Effector memory CD8-positive, alpha-beta T cell (primary cell): ENCODE measurements at regions not wholly inside any gene's neighbourhood (a gene's known extent, or its start where the extent isn't known, plus 50 kb on each side); places are given as distances from the start of the nearest gene placed in this dataset.
A peak's percentile ranks its signal among the peaks of the same experiment; 100 is the strongest.
"Not testable (repeated sequence)": the region's sequence is repeated elsewhere in the genome, so short reads cannot be mapped to it uniquely, and the experiment has no call there.

Experiments used
- ATAC-seq: fragments of 150-1000 bp; cut with Tn5 transposase; replicated peaks from 2 replicates; pipeline ENCODE4 v1.10.0; 2021; ENCODE audit warnings: mild to moderate bottlenecking, moderate library complexity
- DNase-seq, 3 experiments: peaks; one replicate each; pipeline ENCODE4 v3.0.0; 2021
- H3K27ac Mint-ChIP-seq, 2 donors: one replicate each; pipeline ENCODE4 v1.8.0; 2022; ENCODE audit warnings: mild to moderate bottlenecking in 2 of 2, mixed read lengths in 2 of 2, moderate library complexity in 2 of 2
- H3K27me3 Mint-ChIP-seq, 2 donors: one replicate each; pipeline ENCODE4 v1.8.0; 2022; ENCODE audit warnings: mixed read lengths in 2 of 2
- H3K36me3 Mint-ChIP-seq: one replicate; pipeline ENCODE4 v1.8.0; 2022; ENCODE audit warnings: mild to moderate bottlenecking, moderate library complexity, mixed read lengths; ENCODE audit not compliant: insufficient read depth
- H3K4me1 Mint-ChIP-seq, 2 donors: one replicate each; pipeline ENCODE4 v1.8.0; 2022; ENCODE audit warnings: low read depth in 2 of 2, mixed read lengths in 2 of 2
- H3K4me3 Mint-ChIP-seq, 2 donors: one replicate each; pipeline ENCODE4 v1.8.0; 2022; ENCODE audit warnings: mild to moderate bottlenecking in 2 of 2, mixed read lengths in 2 of 2, moderate library complexity in 2 of 2
- H3K9me3 Mint-ChIP-seq, 2 donors: one replicate each; pipeline ENCODE4 v1.8.0; 2022; ENCODE audit warnings: mixed read lengths in 2 of 2

DNA sequence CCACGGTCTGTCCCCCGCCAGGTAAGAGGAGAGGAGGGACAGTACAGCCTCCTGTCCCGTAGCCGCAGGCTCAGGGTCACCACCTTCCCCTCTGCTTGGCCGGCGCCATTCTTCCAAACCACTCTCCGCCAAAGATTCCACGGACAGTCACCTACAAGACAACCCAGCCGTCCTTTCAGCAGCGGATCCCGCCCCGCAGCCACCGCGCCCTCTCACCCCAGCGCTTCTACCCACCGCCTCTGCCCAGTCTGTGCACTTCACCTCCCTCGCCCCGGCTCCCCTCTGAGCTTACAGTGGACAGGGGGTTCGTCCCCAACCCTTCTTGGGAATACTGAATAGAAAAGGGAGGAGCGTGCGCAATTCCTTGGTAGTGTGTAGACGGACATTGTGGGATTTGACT lies 319.6 kb downstream of the FAM72C start:
- peaks cover 5% of the 10 kb centered on the region for H3K36me3 Mint-ChIP-seq
- peaks cover 44 to 99% of the 10 kb centered on the region in 2 donors for H3K27me3 Mint-ChIP-seq
- no peak overlapping the region for H3K4me3 Mint-ChIP-seq
- H3K4me1 Mint-ChIP-seq = peaks cover 0 to 3% of the 10 kb centered on the region in 2 donors
- no peak overlapping the region for H3K27ac Mint-ChIP-seq
- no peak for DNase-seq
- peaks cover 0 to 3% of the 10 kb centered on the region in 2 donors for H3K9me3 Mint-ChIP-seq
- no peak for ATAC-seq

DNA sequence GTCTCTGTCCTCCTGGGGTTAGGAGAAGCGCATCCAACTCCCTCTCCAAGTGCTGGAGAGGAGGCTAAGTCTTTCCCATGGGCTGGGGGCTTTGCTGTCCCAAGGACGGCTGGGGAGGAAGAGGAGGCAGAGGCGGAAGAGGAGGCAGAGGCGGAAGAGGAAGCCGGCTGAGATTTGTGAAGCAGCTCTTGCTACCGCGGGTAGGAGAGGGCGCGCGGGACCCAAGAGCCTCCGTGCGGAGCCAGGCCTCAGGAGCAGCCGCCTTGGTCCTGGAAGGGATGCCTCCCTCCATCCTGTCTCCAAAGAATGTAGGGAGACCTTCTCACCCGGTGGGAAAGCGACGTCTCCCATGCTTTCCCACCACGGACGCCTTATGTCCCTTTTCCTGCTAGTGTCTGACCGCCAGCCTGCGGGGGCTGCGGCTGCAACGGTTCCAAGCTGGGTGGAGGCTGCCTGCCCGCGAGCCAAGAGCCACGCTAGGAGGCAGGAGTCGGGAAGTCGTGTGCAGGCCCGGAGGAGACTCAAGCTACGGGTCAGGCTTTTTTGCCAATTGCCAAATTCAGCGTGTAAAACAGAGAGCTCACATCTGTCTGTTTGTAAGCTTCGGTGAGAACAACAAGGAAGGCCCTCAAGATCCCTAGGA lies 320.3 kb downstream of the FAM72C start:
- peaks cover 5% of the 10 kb centered on the region for H3K36me3 Mint-ChIP-seq
- DNase-seq (no peak), ATAC-seq (no peak)
- H3K4me1 Mint-ChIP-seq = peaks cover 0 to 3% of the 10 kb centered on the region in 2 donors
- peaks cover 44 to 99% of the 10 kb centered on the region in 2 donors for H3K27me3 Mint-ChIP-seq
- H3K9me3 Mint-ChIP-seq = peaks cover 0 to under 1% of the 10 kb centered on the region in 2 donors
- no peak overlapping the region for H3K27ac Mint-ChIP-seq
- no peak overlapping the region for H3K4me3 Mint-ChIP-seq

DNA sequence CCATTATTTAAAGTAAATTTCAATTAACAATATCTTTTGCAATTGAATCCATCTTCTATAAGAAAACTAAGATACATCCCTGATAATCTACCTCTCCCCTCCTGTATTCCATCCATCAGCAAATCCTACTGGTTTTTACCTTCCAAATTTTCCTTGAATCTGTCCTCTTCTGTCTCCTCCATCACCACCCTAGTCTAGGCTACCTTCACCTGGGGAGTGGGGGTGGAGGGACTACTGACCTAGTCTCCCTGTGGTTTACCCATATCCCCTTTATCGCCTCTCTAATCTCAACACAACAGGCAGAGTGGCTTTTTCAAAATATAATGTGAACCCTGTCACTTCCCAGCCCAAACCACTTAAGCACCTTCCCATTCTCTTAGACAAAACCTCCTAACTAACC lies 327.8 kb downstream of the FAM72C start:
- Mint-ChIP-seq H3K27ac (peak overlapping the region in 1 of 2 donors; percentile 35), H3K27me3 (peaks cover 13 to 74% of the 10 kb centered on the region in 2 donors)
- H3K9me3 Mint-ChIP-seq, H3K4me3 Mint-ChIP-seq, H3K4me1 Mint-ChIP-seq, H3K36me3 Mint-ChIP-seq, DNase-seq: not testable (repeated sequence)
- ATAC-seq = peak; percentile 51

DNA sequence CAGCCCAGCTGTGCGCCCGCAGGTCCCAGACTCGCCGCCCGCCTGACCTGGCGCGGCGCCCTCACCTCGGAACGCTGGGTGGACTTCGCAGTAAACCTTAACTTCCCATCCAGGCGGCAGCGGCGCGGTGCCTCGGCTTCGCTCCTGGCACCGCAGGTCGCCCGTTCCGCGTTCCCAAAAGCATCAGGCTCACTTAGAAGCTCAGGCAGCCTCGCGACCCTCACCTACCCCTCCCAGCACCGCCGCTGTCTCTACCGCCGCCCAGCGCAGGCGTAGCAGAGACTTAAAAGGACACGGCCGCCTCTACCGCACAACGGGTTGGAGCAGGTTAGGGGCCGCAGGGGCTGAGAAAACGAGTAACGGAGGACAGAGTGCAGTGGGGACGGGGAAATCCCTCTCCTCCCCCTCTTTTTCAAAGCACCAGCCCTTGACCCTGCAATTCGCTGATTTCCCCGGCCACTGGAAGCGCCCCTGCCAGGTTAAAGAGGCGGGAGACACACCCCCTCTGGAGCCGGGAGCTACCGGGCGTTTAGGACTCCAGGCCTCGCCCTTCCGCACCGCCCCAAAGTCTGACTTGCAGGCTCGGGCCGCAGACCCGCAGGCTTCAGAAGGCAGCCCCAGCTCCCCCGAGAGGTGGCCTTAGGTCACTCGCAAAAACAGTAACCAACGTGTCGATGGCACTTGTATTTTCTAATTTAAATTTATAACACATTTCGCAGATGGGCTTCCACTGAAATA lies 328.5 kb downstream of the FAM72C start:
- H3K27me3 Mint-ChIP-seq = peaks cover 9 to 67% of the 10 kb centered on the region in 2 donors

DNA sequence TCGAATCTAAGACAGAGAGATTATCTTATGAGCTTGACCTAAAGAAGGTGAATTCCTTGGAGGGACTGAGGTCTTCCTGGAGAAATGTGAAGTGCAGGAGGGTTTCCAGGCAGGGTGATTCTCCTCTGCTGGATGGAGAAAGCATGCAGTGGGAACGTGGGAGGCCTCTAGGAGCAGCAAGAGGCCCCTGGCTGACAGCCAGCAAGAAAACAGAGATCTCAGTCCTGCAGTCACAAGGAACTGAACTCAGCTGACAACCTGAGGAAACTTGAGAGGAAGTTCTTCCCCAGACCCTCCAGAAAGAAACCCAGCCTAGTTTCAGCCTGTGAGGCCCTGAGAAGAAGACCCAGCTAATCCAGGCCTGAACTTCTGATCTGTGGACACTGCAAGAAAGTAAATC lies 345.9 kb downstream of the FAM72C start:
- H3K9me3 Mint-ChIP-seq = no peaks in the 10 kb centered on the region
- H3K27me3 Mint-ChIP-seq = peaks cover 14 to 34% of the 10 kb centered on the region in 2 donors
- no peaks in the 10 kb centered on the region for H3K4me1 Mint-ChIP-seq
- no peaks in the 10 kb centered on the region for H3K36me3 Mint-ChIP-seq
- no peak overlapping the region for H3K27ac Mint-ChIP-seq
- H3K4me3 Mint-ChIP-seq = no peak overlapping the region
- ATAC-seq (no peak), DNase-seq (no peak)

More for the DNA sequence above, 328.5 kb downstream of the FAM72C start:
- peak overlapping the region in 1 of 2 donors; percentile 35 for H3K27ac Mint-ChIP-seq
- no peaks in the 10 kb centered on the region for H3K9me3 Mint-ChIP-seq
- DNase-seq (no peak), ATAC-seq (no peak)
- H3K36me3 Mint-ChIP-seq = peaks cover 2% of the 10 kb centered on the region
- H3K4me3 Mint-ChIP-seq = no peak overlapping the region
- H3K4me1 Mint-ChIP-seq = no peaks in the 10 kb centered on the region

DNA sequence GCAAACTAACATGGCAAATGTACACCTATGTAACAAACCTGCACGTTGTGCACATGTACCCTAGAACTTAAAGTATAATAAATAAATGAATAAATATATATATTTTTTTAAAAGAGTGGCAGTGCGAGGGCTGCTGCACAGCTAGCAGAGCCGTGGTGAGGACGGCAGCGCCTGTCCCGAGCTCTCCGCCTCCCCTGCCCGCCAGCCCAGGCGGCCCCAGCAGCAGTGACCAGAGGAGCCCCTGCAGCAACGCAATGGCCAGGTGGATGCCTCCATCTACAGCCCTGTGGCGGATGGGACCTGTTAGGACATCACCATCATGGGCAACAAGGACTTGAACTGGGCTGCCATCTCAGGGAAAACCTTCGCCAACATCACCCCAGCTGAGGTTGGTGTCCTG lies 351.9 kb downstream of the FAM72C start:
- Mint-ChIP-seq H3K4me3 (no peak overlapping the region), H3K4me1 (no peaks in the 10 kb centered on the region), H3K9me3 (no peaks in the 10 kb centered on the region), H3K27me3 (peaks cover 10 to 23% of the 10 kb centered on the region in 2 donors), H3K27ac (no peak overlapping the region), H3K36me3 (no peaks in the 10 kb centered on the region)
- ATAC-seq (no peak), DNase-seq (no peak)

DNA sequence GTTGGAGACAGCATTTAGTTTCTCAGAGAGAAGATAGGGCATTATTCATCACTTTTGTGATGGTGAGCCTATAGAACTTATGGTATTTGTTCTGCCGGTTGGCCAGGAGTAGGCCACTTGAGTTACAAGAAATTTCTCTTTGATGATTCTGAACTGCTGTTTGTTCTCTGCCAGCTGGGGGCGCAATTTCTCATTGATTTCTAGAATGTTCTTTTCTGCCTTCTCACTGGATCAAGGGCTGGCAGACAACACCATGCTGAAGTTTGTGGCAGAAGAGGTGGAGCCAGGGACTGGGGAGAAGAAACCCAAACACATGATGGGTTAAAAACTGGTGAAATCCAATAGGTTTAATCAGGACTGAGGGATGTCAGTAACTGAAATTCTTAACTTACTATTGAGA lies 360.6 kb downstream of the FAM72C start:
- ATAC-seq (no peak), DNase-seq (no peak)
- Mint-ChIP-seq H3K9me3 (no peaks in the 10 kb centered on the region), H3K4me3 (no peak overlapping the region), H3K27me3 (no peaks in the 10 kb centered on the region), H3K4me1 (no peaks in the 10 kb centered on the region), H3K36me3 (no peaks in the 10 kb centered on the region), H3K27ac (no peak overlapping the region)

DNA sequence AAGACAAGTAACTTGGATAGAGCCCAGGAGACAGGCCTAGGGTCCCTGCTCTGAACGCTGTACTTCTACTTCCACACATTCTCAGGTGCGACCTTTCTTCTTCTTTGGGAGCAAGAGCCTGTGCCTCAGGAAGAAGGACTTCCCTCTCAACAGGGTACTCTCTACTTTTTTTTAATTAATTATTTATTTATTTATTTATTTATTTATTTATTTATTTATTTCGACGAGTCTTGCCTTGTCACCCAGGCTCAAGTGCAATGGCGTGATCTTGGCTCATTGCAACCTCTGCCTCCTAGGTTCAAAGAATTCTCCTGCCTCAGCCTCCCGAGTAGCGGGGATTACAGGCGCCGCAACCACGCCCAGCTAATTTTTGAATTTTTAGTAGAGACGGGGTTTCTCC lies 361.6 kb downstream of the FAM72C start:
- Mint-ChIP-seq H3K27ac (no peak overlapping the region), H3K27me3 (no peaks in the 10 kb centered on the region), H3K36me3 (no peaks in the 10 kb centered on the region), H3K4me1 (no peaks in the 10 kb centered on the region), H3K4me3 (no peak overlapping the region), H3K9me3 (no peaks in the 10 kb centered on the region)
- ATAC-seq (no peak), DNase-seq (no peak)

DNA sequence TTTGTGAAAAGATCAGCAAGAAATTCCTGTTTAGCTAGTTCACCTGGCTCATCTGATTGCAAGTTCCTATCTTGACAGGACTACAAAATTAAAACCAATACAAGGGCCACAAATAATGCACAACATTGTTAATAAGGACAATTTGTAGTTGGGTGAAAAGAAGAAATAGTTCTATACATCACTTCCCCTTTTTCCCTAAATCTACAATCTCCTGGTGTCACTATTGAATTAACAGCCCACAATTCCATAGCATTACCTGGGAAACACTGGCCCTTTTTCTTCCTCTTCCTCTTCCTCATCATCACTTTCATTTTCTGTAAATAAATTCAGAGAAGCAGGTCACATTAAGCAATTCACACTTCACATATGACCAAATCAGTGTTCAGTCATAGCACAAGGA lies 366.9 kb downstream of the FAM72C start:
- Mint-ChIP-seq H3K4me3 (no peak overlapping the region), H3K36me3 (no peaks in the 10 kb centered on the region), H3K27me3 (peaks cover 0 to 11% of the 10 kb centered on the region in 2 donors), H3K9me3 (peaks cover 0 to under 1% of the 10 kb centered on the region in 2 donors), H3K4me1 (no peaks in the 10 kb centered on the region), H3K27ac (no peak overlapping the region)
- ATAC-seq = no peak
- DNase-seq = no peak

DNA sequence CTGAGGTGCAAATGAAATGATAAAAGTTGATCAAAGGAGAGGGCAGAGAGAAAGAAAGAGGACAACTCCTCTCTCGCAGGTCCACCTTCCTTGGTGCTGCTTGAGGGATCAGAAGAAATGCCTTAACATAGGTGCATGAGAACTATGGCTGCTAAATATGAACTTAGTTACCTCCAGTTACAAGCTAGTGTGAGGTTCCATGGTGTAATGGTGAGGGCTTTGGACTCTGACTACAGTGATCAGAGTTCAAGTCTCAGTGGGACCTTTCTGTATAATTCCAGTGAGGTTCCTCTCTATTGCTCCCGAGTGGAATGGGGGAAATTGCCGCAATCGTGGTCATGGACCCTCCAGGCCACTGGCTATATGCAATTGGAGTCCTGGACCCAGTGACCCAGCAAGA lies 387.3 kb downstream of the FAM72C start:
- no peak overlapping the region for H3K27ac Mint-ChIP-seq
- H3K27me3 Mint-ChIP-seq = peaks cover 0 to 20% of the 10 kb centered on the region in 2 donors
- DNase-seq (no peak), ATAC-seq (no peak)
- H3K4me3 Mint-ChIP-seq = no peak overlapping the region
- H3K9me3 Mint-ChIP-seq = peaks cover 0 to 15% of the 10 kb centered on the region in 2 donors
- H3K4me1 Mint-ChIP-seq = no peaks in the 10 kb centered on the region
- H3K36me3 Mint-ChIP-seq = no peaks in the 10 kb centered on the region

DNA sequence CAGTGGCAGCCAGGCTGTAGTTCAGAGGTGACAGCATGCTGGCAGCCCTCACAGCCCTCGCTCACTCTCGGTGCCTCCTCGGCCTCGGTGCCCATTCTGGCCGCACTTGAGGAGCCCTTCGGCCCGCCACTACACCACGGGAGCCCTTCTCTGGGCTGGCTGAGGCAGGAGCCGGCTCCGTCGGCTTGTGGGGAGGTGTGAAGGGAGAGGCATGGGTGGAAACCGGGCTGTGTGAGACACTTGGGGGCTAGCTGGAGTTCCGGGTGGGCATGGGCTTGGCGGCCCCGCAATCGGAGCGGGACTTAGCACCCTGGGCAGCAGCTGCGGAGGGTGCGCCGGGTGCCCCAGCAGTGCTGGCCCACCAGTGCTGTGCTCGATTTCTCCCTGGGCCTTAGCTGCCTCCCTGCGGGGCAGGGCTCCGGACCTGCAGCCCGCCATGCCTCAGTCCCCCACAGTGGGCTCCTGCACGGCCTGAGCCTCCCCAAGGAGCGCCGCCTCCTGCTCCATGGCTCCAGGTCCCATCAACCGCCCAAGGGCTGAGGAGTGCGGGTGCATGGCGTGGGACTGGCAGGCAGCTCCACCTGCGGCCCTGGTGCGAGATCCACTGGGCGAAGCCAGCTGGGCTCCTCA lies 396.8 kb downstream of the FAM72C start:
- Mint-ChIP-seq H3K27me3 (peaks cover 0 to 24% of the 10 kb centered on the region in 2 donors), H3K4me1 (no peaks in the 10 kb centered on the region), H3K27ac (no peak overlapping the region), H3K9me3 (peaks cover 0 to 3% of the 10 kb centered on the region in 2 donors), H3K36me3 (no peaks in the 10 kb centered on the region), H3K4me3 (no peak overlapping the region)
- DNase-seq = no peak
- ATAC-seq = no peak

DNA sequence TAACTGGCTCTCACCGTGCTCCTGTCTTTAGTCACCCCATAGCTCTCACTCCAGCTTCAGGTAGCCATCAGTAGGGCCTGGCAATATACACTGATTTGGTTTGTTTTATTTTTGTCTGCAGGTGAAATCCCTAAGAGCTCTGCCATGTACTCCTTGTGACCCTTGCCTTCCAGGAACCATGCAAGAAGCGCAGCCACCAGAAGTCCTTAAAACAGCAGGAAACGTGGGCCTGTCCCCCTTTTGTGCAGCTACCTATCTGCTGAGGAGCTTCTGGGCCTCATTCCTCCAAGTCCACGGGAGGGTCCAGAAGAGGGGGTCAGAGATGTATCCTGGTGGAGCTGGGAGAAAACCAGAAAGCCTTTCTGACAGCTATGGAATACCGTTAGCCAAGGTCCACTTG lies 399.1 kb downstream of the FAM72C start:
- not testable (repeated sequence) for H3K36me3 Mint-ChIP-seq, H3K9me3 Mint-ChIP-seq, DNase-seq, H3K4me3 Mint-ChIP-seq, H3K27ac Mint-ChIP-seq, H3K4me1 Mint-ChIP-seq, ATAC-seq
- peaks cover 0 to 45% of the 10 kb centered on the region in 2 donors for H3K27me3 Mint-ChIP-seq

DNA sequence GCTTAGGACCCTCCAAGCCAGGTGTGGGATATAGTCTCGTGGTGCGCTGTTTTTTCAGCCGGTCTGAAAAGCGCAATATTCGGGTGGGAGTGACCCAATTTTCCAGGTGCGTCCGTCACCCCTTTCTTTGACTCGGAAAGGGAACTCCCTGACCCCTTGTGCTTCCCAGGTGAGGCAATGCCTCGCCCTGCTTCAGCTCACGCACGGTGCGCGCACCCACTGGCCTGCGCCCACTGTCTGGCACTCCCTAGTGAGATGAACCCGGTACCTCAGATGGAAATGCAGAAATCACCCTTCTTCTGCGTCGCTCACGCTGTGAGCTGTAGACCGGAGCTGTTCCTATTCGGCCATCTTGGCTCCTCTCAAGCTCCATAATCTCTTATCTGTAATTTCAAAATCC lies 408.0 kb downstream of the FAM72C start:
- H3K27ac Mint-ChIP-seq, H3K36me3 Mint-ChIP-seq, DNase-seq, H3K4me3 Mint-ChIP-seq, H3K9me3 Mint-ChIP-seq, ATAC-seq, H3K4me1 Mint-ChIP-seq: not testable (repeated sequence)
- H3K27me3 Mint-ChIP-seq = peaks cover 7 to 15% of the 10 kb centered on the region in 2 donors

DNA sequence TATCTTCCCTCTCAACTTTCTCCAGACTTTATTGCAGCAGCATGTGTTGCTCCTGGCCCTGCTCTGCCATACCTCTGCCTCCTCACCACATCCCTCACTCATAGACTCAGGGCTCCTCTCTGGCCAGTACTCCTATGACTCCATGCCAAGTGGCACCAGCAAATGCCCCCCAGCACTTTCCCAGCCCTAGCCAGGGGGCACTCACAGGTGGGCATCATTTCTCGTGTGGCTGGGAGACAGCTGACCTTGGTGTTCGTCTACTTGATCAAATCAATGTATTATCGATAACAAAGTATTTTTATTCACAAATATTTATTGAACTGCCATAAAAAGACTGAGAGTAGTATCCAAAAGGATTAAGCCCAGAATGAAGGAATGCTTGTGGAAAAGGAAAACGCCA lies 418.2 kb downstream of the FAM72C start:
- H3K4me3 Mint-ChIP-seq = no peak overlapping the region

More for the DNA sequence above, 418.2 kb downstream of the FAM72C start:
- Mint-ChIP-seq H3K27ac (no peak overlapping the region), H3K27me3 (peaks cover 0 to 21% of the 10 kb centered on the region in 2 donors), H3K4me1 (no peaks in the 10 kb centered on the region), H3K36me3 (no peaks in the 10 kb centered on the region), H3K9me3 (peaks cover 0 to 11% of the 10 kb centered on the region in 2 donors)
- DNase-seq = no peak
- ATAC-seq = no peak
